ENCODE measurements at regions not wholly inside any gene's neighbourhood (a gene's known extent, or its start where the extent isn't known, plus 50 kb on each side); places are given as distances from the start of the nearest gene placed in this dataset.

DNA sequence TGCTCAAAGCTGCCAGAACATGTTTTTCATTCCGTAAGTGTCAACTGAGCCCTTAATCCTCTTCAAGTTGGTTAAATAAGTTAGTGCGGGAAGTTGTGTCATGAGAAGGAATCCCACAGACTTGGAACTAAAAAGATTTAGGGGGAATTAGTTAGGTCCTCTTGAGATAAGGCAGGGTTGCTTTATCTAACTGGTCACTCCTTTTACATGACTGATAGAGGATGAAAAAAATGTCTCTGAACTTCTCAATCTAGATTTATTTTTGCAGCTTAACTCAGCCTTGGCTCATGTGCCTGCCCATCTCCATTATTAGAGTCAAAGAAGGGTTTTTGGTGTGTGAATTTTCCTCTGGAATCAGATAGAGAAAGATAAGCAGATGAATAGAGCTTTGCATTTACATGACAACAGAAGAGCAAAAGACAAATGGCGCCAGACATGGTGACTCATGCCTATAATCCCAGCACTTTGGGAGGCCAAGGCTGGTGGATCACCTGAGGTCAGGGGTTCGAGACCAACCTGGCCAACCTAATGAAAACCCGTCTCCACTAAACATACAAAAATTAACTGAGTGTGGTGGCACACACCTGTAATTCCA lies 882.9 kb downstream of the RPA4 start:
- no peak for DNase-seq (ENCODE audit: low spot score)

DNA sequence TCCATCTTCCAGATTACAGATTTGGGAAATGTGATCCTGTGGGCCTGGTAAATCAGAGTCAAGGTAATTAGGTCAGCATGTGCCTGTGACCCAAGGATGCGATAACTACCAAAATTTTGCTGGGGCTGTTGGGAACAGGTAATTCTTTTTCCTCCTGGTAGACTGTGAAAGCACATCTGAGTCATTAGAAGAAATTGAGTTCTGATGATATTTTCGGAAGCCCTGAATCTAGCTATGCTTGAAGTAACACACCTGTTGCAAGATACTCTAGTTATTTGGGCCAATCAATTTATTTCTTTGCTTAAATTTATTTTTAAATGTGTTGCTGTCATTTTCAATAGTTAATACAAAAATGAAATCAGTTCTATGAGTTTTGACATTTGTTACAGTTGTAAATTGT lies 903.6 kb downstream of the RPA4 start:
- DNase-seq (ENCODE audit: low spot score) = no peak

DNA sequence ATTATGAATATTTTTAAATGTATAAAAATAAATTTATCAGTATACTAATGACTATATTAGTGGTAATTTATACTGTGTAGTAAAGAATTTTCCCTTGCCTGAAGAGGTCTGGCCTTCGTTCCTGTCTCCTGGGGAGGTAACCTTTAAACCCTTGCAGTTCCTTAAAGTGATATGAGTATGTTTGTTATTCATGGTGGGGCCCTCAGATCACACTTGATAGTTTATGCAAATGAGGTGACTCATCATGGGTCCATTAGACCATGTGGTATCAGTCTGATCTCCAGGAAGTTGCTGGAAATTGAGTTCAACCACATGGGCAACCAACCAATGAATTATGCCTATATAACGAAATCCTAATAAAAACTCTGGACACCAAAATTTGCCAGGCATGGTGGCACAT lies 904.1 kb downstream of the RPA4 start:
- no peak for DNase-seq (ENCODE audit: low spot score)

DNA sequence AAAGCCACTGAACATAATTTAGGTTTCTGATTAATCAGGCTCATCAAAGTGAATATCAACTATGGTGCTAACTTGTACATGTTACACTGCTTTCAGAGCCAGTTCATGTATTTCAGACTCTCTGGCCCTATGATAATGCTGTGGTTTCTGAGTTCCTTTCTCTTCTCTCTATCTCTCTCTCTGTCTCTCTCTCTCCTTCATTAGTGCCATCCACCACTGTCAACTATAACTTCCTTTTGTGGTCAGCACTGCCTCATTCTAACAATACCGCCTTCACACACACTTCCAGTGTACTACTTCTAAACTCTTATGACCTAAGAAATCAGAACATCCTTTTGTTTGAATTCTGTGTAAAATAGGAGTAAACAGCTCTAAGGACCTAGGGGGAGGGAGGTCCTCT lies 907.1 kb downstream of the RPA4 start:
- no peak for DNase-seq (ENCODE audit: low spot score)

DNA sequence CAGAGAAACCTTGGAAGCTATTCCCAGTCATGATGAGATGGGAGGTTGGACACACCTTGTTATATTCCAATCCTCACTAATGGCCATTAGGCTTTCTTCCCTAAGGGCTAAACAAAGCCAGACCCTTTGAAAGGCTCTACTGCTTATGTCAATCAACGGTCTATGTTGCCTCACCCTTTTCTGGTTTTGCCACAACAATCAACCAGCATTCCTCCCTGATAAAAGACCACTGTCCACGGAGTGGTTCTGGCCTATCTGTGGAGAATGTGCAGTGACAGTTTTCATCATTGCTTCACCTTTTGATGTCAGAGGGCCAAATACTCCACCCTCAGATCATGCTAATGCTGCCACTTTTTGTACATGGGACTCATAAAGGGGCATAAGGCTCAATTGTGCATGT lies 913.4 kb downstream of the RPA4 start:
- DNase-seq (ENCODE audit: low spot score) = no peak

DNA sequence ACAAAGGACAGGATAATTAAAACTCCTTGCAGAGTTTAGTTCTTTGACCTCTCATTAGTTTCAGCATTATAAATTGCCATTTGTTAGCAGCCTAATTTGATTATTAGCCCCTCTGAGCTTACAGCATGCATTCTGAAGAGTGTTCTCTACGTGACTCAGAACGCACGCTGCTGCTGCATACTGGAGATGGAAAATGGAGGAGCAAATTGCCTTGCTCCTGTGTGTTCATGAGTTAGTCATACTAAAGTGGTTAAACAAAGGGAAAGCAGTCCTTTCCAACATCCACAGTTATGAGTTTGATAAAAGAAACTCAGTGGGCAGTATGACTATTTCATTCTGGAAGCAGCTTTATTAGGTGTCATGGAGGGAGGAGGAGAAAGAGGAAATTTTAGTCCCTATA lies 922.5 kb downstream of the RPA4 start:
- DNase-seq (ENCODE audit: low spot score) = no peak

DNA sequence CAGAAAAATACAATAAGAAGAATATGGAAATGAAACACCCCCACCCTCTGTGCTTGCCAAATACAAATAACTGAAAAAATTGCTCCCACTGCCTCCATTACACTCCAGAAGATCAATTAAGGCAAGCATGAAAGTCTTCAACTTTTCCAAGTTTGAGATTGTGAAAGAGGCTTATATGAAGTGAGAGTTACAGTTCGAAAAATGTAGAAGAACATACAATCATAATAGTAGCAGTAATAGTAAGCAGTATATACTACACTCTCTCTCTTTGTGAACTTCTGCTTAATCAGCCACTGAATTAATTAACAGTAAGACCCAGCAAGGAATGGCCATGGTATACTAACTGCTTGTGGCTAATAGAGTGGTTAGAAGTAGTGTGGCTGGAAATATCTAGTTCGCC lies 923.2 kb downstream of the RPA4 start:
- DNase-seq (ENCODE audit: low spot score) = no peak

DNA sequence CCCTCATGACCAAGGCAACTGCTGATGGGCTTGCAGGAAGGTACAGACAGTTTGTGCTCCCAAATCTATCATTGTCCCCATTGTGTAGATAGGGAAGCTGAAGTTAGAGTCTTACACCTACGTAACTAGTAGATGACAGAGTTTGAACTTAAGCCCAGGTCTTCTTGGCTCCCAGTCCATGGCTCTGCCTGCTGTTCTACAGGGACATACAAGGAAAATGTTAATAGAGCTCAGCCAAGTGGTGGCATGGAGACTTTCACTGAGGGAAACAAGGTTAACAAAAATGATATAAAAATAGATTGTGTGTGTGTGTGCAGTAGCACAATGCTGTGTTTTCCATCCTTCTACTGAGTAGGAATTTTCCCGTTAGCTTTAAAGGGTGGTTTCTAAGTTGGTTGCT lies 936.5 kb downstream of the RPA4 start:
- DNase-seq (ENCODE audit: low spot score) = no peak

DNA sequence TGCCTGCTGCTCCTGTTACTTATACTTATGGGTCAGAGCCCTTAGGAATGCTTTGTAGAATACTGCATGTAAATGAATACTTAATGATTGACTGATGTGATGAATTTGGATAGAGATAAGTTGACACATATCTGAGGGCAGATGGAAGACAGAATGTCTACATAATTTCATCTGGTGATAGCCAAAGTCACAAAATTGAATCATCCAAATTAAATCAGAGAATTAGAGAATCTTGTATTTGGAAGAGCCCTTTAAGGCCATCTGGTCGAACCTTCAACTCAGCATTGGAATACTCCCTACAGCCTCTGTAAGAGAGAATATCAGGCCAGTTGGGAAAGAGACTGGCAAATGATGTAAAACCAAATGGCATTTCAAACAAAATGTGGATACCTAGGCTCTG lies 944.8 kb downstream of the RPA4 start:
- DNase-seq (ENCODE audit: low spot score) = no peak

DNA sequence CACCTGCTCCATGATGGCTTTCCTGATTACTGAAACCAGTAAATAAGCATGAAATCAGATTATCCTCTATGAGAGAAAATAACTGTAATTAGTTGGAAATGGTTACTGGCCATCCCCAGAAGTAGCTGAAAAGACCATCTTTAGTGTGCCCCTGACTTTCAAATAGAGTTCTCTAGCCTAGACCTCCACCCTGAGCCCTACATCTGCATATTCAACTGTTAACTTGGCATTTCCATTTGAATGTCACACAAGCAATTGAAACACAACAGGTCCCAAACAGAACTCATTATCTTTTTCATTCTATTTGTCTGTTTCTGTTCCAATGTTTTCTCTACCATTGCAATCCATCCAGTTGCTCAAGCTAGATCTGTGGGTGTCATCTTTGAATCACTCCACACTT lies 952.3 kb downstream of the RPA4 start:
- no peak for DNase-seq (ENCODE audit: low spot score)

DNA sequence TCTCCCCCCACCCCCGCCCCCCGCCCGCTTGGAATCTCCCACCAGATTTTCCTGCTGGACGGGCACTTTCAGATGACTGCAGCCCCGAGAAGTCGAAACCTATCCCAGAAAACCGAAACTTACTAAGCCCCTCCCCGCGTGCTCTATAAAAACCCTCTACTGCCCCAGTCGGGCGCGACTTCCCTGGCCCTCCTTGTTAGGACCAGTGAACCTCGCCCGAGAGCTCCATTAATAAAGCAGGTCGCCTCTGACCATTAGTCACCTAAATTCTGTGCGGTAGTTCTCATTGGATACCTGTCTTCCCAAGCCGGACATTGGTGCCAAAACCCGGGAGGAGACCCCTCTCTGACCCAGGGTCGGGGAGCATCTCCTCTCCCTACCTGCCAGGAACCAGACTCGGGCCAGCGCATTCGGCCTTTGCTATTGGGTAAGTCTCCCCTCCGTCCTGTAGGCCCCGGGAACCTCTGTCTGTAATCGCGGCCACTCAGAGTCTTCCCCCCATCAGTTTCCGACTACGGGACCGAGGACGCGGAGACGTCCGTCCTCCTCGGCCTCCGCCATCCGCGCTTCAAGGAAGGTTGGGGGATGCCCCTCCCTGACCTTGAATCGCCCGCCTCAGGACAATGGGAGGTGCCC lies 958.0 kb downstream of the RPA4 start:
- DNase-seq (ENCODE audit: low spot score) = no peak

DNA sequence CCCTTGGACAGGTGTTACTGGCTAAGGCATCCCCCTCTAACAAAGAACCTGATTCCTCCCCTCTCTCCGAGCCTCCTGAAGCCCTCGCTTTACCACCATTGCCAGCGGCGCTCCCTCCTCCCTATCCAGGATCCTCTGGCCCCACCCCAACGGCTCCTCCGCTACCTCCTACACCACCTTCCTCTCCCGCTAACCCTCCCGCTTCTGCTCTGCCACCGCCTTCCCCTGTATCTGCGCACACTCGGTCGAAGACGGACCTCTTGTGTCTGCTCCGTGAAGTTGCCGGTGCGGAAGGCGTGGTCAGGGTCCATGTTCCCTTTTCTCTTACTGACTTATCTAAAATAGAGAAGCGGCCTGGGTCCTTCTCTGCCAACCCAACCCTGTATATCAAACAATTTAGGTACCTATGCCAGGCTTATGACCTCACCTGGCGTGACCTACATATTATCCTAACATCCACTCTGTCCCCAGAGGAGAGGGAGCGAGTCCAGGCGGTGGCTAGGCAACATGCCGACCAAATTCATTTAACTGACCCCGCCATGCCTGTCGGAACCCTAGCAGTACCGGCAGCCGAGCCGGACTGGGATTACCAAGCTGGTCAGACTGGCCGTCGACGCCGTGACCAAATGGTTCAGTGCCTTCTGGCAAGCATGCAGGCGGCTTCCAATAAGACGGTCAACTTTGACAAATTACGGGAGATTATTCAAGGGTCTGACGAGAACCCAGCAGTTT lies 958.9 kb downstream of the RPA4 start:
- no peak for DNase-seq (ENCODE audit: low spot score)

DNA sequence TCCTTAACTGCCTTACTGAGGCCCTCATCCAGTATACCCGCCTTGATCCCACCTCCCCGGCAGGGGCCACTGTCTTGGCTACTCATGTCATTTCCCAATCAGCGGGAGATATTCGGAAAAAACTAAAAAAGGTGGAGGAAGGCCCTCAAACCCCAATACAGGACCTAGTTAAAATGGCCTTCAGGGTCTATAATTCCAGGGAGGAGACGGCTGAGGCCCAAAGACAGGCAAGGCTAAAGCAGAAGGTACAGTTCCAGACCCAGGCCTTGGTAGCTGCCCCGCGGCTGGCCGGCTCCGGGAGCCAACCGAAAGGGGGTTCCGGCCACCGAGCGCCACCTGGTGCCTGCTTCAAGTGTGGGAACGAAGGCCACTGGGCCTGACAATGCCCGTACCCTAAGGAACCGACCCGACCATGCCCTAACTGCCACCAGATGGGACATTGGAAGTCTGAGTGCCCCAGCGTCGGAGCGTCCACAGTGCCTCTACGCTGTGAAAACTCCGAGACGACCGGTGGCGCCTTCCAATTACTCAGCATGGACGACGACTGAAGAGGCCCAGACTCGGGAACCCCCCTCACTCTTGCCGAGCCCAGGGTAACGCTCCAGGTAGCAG lies 959.6 kb downstream of the RPA4 start:
- no peak for DNase-seq (ENCODE audit: low spot score)

DNA sequence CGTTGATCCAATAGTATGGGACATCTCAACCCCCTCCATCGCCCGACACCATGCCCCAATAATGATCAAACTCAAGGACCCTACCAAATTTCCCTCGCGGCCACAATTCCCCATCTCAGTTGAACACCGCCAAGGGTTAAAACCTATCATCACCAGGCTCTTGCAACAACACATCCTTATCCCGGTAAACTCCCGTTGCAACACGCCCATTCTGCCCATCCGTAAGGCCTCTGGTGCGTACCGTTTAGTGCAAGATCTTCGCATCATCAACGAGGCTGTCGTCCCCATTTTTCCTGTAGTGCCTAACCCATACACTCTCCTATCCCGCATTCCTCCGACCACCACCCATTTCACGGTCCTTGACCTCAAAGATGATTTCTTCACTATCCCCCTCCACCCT lies 960.5 kb downstream of the RPA4 start:
- DNase-seq (ENCODE audit: low spot score) = no peak

DNA sequence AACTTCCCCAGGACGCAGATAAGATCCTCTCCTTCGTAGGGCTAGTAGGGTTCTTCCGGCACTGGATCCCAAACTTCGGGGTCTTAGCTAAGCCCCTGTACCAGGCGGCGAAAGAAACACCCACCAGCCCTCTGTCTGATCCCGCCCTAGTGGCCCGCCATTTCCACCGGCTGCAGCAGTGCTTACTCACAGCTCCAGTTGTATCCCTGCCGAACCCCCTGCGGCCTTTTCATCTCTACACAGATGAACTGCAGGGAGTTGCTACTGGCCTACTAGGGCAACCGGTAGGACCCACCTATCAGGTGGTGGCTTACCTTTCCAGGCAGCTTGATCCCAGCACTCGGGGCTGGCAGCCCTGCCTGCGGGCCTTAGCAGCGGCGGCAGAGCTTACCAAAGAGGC lies 961.2 kb downstream of the RPA4 start:
- no peak for DNase-seq (ENCODE audit: low spot score)

DNA sequence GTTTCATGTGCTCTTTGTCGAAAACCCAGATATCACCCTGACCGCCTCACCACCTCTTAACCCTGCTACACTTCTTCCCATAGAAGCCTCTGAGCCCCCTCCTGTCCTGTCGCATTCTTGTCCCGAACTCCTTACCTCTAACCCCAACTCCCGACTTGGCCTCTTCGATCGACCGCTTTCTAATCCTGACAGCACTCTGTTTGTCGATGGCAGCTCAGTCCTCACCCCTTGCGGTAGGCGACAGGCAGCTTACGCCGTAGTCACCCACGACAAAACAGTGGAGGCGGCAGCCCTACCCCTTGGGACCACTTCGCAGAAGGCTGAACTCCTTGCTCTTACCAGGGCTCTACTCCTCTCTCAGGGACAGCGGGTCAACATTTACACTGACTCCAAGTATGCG lies 961.7 kb downstream of the RPA4 start:
- no peak for DNase-seq (ENCODE audit: low spot score)

DNA sequence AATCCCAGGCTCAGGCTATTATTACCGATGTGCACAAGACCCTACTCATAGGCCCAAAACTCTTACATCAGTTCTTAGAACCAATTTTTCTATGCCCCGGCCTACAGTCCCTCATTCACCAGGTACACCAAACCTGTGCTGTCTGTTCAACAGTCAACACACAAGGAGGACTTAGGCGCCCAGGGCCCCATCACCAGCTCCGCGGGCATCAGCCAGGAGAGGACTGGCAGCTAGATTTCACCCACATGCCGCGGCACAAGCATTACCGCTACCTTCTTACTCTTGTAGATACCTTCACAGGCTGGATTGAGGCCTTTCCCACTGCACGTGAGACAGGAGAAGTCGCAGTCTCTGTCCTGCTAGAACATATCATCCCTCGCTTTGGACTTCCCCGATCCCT lies 962.5 kb downstream of the RPA4 start:
- no peak for DNase-seq (ENCODE audit: low spot score)

DNA sequence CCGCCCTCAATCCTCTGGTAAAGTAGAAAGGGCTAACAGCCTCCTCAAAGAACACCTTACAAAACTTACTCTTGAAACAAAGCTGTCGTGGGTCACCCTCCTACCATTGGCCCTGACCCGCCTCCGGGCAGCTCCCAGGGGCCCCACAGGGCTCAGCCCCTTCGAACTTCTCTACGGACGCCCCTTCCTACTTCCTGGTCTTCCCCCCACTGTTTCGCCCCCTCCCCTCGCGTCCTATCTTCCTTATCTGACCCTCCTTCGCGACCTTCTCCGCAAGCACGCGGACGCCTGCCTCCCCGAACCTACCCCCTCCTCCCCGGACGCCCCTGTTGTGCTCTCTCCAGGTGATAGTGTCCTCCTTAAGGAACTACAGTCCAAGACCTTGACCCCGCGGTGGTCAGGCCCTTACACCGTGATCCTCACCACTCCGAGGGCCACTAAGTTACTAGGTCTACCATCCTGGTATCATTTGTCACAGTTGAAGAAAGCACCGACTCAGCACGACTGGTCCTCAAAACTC lies 963.1 kb downstream of the RPA4 start:
- no peak for DNase-seq (ENCODE audit: low spot score)

DNA sequence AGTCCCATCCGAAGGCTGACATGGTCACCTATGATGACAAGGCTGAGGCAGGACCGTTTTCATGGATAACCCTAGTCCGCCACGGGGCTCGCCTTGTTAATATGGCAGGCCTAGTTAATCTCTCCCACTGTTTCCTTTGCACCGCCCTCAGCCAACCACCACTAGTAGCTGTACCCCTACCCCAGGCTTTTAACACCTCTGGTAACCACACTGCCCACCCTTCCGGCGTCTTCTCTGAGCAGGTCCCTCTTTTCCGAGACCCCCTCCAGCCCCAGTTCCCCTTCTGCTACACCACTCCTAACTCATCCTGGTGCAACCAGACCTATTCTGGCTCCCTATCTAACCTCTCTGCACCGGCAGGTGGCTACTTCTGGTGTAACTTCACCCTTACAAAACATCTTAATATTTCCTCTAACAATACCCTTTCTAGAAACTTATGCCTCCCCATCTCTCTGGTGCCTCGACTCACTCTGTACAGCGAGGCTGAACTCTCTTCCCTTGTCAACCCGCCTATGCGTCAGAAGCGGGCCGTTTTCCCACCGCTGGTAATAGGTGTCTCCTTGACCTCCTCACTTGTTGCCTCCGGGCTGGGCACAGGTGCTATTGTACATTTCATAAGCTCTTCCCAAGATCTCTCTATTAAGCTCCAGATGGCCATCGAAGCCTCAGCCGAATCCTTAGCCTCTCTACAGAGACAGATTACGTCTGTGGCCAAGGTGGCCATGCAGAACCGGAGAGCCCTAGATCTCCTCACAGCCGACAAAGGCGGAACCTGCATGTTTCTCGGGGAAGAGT lies 964.4 kb downstream of the RPA4 start:
- DNase-seq (ENCODE audit: low spot score) = no peak

DNA sequence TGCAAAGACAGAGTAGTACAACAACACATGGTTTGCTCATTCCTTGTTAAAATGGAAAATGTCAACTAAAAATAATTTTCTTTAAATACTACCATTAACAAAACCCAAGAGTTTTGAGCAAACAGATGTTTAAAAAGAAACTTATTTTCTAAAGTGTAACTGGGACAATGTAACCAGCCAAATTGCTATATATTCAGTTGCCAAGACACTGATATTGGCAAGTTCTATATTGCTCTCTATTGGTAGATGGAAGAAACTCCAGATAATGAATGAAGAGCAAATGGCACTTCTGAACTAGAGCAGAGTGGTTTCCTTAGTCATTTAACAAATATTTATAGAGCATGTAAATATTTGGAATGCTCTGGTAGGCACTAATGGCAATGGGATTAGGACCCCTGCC lies 966.2 kb downstream of the RPA4 start:
- no peak for DNase-seq (ENCODE audit: low spot score)

DNA sequence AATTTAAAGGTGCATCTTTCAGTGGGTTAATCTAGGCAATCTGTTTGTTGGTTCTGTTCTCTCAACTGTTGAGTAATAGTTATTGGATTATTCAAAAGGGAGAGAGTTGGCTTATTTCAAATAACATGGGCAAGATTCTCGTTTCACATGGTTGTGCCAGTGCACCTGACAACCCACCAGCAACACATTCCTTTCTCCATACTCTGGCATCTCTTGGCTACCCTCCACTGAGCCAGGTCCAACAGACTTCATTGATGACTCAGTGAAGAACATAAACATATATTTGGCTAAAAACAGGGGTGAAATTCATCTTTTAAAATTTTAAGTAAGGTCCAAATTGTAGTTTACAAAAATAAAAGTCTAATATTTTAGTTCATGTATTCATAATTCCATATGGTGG lies 967.2 kb downstream of the RPA4 start:
- no peak for DNase-seq (ENCODE audit: low spot score)

DNA sequence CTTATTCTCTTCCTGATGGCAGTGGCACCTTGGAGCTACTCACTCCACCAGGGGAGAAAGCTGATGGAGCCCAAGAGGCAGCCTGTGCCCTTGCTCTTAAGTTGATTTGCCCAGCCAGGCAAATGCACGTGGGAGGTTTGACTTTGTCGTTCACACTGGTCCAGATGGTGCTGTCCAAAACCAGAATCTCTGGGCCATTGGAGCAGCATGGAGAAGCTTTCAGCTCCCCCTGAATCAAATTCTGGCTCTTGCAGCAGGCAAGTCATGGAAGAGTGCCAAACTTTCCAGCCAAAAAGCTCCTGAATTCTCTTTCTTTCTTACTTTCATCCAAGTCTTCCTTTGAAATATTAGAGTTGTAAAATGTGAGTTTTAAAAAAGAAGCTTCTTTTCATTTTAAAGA lies 970.4 kb downstream of the RPA4 start:
- no peak for DNase-seq (ENCODE audit: low spot score)

All from kidney capillary endothelial cell (primary cell).